DND-41 (cell line): ENCODE measurements at regions not wholly inside any gene's neighbourhood (a gene's known extent, or its start where the extent isn't known, plus 50 kb on each side); places are given as distances from the start of the nearest gene placed in this dataset.

Experiments
- EZH2 ChIP-seq: IDR thresholded peaks from 3 replicates; pipeline ENCODE4 v1.6.1; 2012; ENCODE audit warnings: borderline replicate concordance, low read depth, mild to moderate bottlenecking, moderate library complexity, low read length, inconsistent platforms; ENCODE audit not compliant: severe bottlenecking
- TF ChIP-seq, protein P1 (sequence below): IDR thresholded peaks from 2 replicates; pipeline ENCODE4 v1.5.1; 2012; ENCODE audit warnings: borderline replicate concordance, low read length, moderate library complexity, mild to moderate bottlenecking; ENCODE audit not compliant: poor library complexity, severe bottlenecking; ENCODE audit errors: extremely low read depth

GRCh38 chr6:63477422-63478040, 94.7 kb upstream of the LOC128125822 start:
- TF ChIP-seq, protein P1, sequence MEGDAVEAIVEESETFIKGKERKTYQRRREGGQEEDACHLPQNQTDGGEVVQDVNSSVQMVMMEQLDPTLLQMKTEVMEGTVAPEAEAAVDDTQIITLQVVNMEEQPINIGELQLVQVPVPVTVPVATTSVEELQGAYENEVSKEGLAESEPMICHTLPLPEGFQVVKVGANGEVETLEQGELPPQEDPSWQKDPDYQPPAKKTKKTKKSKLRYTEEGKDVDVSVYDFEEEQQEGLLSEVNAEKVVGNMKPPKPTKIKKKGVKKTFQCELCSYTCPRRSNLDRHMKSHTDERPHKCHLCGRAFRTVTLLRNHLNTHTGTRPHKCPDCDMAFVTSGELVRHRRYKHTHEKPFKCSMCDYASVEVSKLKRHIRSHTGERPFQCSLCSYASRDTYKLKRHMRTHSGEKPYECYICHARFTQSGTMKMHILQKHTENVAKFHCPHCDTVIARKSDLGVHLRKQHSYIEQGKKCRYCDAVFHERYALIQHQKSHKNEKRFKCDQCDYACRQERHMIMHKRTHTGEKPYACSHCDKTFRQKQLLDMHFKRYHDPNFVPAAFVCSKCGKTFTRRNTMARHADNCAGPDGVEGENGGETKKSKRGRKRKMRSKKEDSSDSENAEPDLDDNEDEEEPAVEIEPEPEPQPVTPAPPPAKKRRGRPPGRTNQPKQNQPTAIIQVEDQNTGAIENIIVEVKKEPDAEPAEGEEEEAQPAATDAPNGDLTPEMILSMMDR = no peak
- TF ChIP-seq EZH2 = no peak
